Chondrocyte (in vitro differentiated cells): ENCODE measurements at regions not wholly inside any gene's neighbourhood (a gene's known extent, or its start where the extent isn't known, plus 50 kb on each side); places are given as distances from the start of the nearest gene placed in this dataset.

Source experiments
- DNase-seq: peaks from one replicate; pipeline ENCODE4 v3.0.0; 2021; ENCODE audit warnings: mixed read lengths, low spot score
- H3K27ac Mint-ChIP-seq: one replicate; pipeline ENCODE4 v1.8.0; 2021; ENCODE audit warnings: mild to moderate bottlenecking, moderate library complexity, mixed read lengths; ENCODE audit not compliant: unreplicated experiment
- H3K27me3 Mint-ChIP-seq: 2 replicates; pipeline ENCODE4 v1.8.0; 2021; ENCODE audit warnings: low read depth, mixed read lengths
- H3K36me3 Mint-ChIP-seq: 2 replicates; pipeline ENCODE4 v1.8.0; 2021; ENCODE audit warnings: low read depth, mixed read lengths
- H3K4me1 Mint-ChIP-seq: 2 replicates; pipeline ENCODE4 v1.8.0; 2021; ENCODE audit warnings: low read depth, mild to moderate bottlenecking, mixed read lengths
- H3K4me3 Mint-ChIP-seq: one replicate; pipeline ENCODE4 v1.8.0; 2021; ENCODE audit warnings: mild to moderate bottlenecking, moderate library complexity, mixed read lengths; ENCODE audit not compliant: unreplicated experiment
- H3K9me3 Mint-ChIP-seq: 2 replicates; pipeline ENCODE4 v1.8.0; 2021; ENCODE audit warnings: low read depth, mixed read lengths
- TF ChIP-seq, protein P1 (sequence below): fragments of 200-600 bp; sonication (generic); IDR thresholded peaks from 2 replicates; pipeline ENCODE4 v1.5.0; 2021; ENCODE audit warnings: antibody characterized with exemption, mild to moderate bottlenecking, moderate library complexity

DNA sequence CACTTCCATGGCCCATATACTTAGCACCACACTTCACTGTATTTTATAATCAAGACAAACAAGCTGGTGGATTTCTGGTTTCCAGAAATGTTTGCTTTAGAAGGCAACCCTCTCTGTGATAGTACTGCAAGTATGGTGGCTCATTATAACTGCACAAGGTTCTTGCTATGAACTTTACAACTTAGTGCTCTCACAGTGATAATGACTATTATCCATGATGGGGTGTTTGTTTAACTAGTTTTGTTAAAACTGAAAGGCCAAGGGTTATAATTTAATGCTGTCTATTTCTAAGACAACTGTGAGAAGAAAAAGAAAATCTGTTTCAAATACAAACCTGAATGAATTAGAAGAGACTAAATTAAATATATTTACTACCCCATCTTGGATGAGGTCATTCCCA, 903.2 kb downstream of the ADGRL2 start:
- H3K27ac Mint-ChIP-seq: no peak overlapping the region

DNA sequence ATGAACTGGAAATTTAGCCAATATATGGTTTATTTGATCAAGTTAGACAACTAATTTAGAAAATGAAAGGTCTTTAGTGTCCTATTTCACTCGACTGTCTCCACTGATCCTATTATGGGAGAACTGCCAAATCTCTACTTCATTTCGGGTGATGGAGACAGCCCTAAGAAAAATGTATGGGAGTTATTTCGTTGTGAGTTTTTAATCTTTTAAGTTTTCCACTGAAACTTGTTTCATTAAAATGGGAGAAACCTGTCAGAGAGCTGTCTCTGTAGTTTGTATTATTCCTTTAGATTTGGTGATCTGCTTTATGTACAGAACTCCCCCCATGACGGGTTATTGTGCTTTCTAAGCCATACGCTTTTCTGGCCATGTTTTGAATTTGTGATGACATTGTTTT, 899.7 kb downstream of the ADGRL2 start:
- no peak overlapping the region for H3K27ac Mint-ChIP-seq
- H3K9me3 Mint-ChIP-seq: no peaks in the 10 kb centered on the region
- TF ChIP-seq, protein P1, sequence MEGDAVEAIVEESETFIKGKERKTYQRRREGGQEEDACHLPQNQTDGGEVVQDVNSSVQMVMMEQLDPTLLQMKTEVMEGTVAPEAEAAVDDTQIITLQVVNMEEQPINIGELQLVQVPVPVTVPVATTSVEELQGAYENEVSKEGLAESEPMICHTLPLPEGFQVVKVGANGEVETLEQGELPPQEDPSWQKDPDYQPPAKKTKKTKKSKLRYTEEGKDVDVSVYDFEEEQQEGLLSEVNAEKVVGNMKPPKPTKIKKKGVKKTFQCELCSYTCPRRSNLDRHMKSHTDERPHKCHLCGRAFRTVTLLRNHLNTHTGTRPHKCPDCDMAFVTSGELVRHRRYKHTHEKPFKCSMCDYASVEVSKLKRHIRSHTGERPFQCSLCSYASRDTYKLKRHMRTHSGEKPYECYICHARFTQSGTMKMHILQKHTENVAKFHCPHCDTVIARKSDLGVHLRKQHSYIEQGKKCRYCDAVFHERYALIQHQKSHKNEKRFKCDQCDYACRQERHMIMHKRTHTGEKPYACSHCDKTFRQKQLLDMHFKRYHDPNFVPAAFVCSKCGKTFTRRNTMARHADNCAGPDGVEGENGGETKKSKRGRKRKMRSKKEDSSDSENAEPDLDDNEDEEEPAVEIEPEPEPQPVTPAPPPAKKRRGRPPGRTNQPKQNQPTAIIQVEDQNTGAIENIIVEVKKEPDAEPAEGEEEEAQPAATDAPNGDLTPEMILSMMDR: no peak
- H3K27me3 Mint-ChIP-seq: no peaks in the 10 kb centered on the region
- H3K36me3 Mint-ChIP-seq: no peaks in the 10 kb centered on the region
- H3K4me3 Mint-ChIP-seq: no peak overlapping the region
- peaks cover 9% of the 10 kb centered on the region for H3K4me1 Mint-ChIP-seq
- DNase-seq: no peak

More for the DNA sequence above, 903.2 kb downstream of the ADGRL2 start:
- Mint-ChIP-seq H3K36me3 (no peaks in the 10 kb centered on the region), H3K27me3 (no peaks in the 10 kb centered on the region), H3K4me3 (no peak overlapping the region), H3K9me3 (no peaks in the 10 kb centered on the region), H3K4me1 (peaks cover 35% of the 10 kb centered on the region)
- TF ChIP-seq, protein P1: no peak
- DNase-seq: no peak

DNA sequence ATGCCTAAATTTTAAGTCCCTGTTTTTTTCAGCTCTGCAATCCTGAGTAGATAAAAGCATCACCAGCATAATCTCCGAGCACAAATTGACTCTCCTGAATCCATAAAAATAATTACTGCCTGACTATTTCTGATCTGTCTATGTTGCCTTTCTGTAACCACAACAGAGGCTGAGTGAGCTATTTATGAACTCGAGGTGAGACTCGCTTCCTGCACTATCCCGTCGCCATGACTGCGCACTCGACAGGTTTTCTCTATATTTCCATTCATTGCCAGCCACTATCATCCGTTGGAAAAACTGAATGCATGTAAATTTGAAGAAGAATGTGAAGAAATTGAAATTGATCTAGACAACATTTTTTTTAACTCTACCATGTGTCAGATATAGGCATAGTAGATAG, 897.2 kb downstream of the ADGRL2 start:
- H3K27ac Mint-ChIP-seq: no peak overlapping the region
- H3K4me1 Mint-ChIP-seq: peaks cover 9% of the 10 kb centered on the region
- no peak overlapping the region for H3K4me3 Mint-ChIP-seq
- no peaks in the 10 kb centered on the region for H3K27me3 Mint-ChIP-seq
- H3K36me3 Mint-ChIP-seq: no peaks in the 10 kb centered on the region
- TF ChIP-seq, protein P1: no peak
- H3K9me3 Mint-ChIP-seq: peaks cover 4% of the 10 kb centered on the region
- no peak for DNase-seq

DNA sequence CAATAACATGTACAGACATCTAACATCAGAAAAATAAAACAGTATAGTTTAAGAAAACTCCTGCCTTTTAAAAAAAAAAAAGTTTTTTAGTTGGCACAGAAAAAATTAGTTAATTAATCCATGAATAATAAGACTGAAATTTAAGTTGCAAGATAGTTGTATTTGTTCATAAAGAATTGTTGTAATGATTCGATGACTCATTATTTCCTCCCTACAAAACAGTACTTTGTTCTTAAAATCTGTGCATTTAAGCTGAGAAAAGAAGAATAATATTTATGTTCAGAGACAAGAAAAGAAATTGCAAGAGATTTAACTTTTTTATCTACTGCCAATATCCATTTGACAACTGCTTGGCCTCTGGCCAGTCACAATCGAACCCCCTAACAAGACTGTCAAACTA, 894.7 kb downstream of the ADGRL2 start:
- Mint-ChIP-seq H3K27me3 (no peaks in the 10 kb centered on the region), H3K4me1 (peaks cover 9% of the 10 kb centered on the region), H3K4me3 (no peak overlapping the region), H3K27ac (no peak overlapping the region), H3K36me3 (no peaks in the 10 kb centered on the region), H3K9me3 (peaks cover 4% of the 10 kb centered on the region)
- TF ChIP-seq, protein P1: no peak
- DNase-seq: no peak

- Mint-ChIP-seq H3K4me3 (no peak overlapping the region), H3K27me3 (no peaks in the 10 kb centered on the region), H3K4me1 (peaks cover 10% of the 10 kb centered on the region), H3K36me3 (peaks cover 7% of the 10 kb centered on the region), H3K27ac (no peak overlapping the region), H3K9me3 (peaks cover 31% of the 10 kb centered on the region)
- TF ChIP-seq, protein P1: no peak
- DNase-seq: no peak
These were observed 889.7 kb downstream of the ADGRL2 start for GRCh38 chr1:82690411-82690810.
